Smooth muscle cell (in vitro differentiated cells): ENCODE measurements at regions not wholly inside any gene's neighbourhood (a gene's known extent, or its start where the extent isn't known, plus 50 kb on each side); places are given as distances from the start of the nearest gene placed in this dataset.

Experiments used
- DNase-seq: peaks from one replicate; lab custom pipeline; 2025; ENCODE audit not compliant: unreplicated experiment; lab: John Stamatoyannopoulos, UW
- H2AFZ ChIP-seq: fragments of 200-600 bp; sonication (generic); 2 replicates; pipeline ENCODE4 v1.6.0; 2016; ENCODE audit warnings: antibody characterized with exemption, low read depth, mild to moderate bottlenecking
- H3F3A ChIP-seq: fragments of 200-600 bp; sonication (generic); 2 replicates; pipeline ENCODE4 v1.6.0; 2017; ENCODE audit warnings: antibody characterized with exemption, low read depth
- H3K27ac ChIP-seq: fragments of 200-600 bp; sonication (generic); 2 replicates; pipeline ENCODE4 v1.5.1; 2016; ENCODE audit warnings: low read depth, mild to moderate bottlenecking
- H3K27me3 ChIP-seq: fragments of 200-600 bp; sonication (generic); 2 replicates; pipeline ENCODE4 v1.6.1; 2016; ENCODE audit warnings: low read depth, mild to moderate bottlenecking
- H3K36me3 ChIP-seq: fragments of 200-600 bp; sonication (generic); 2 replicates; pipeline ENCODE4 v1.5.1; 2016; ENCODE audit warnings: low read depth
- H3K4me1 ChIP-seq: fragments of 200-600 bp; sonication (generic); 2 replicates; pipeline ENCODE4 v1.5.1; 2016; ENCODE audit warnings: low read depth
- H3K4me2 ChIP-seq: fragments of 200-600 bp; sonication (generic); 2 replicates; pipeline ENCODE4 v1.6.0; 2016; ENCODE audit warnings: mild to moderate bottlenecking
- H3K4me3 ChIP-seq: fragments of 200-600 bp; sonication (generic); 2 replicates; pipeline ENCODE4 v1.5.1; 2016; ENCODE audit warnings: mild to moderate bottlenecking
- H3K79me2 ChIP-seq: fragments of 200-600 bp; sonication (generic); 2 replicates; pipeline ENCODE4 v1.6.0; 2016; ENCODE audit warnings: low read depth, mild to moderate bottlenecking
- H3K9ac ChIP-seq: fragments of 200-600 bp; sonication (generic); 2 replicates; pipeline ENCODE4 v1.6.0; 2016; ENCODE audit warnings: low read depth
- H3K9me3 ChIP-seq: fragments of 200-600 bp; sonication (generic); replicated peaks from 2 replicates; pipeline ENCODE4 v1.5.1; 2016; ENCODE audit warnings: low read depth
- H4K20me1 ChIP-seq: fragments of 200-600 bp; sonication (generic); 2 replicates; pipeline ENCODE4 v1.6.0; 2016; ENCODE audit warnings: low read depth
- CTCF ChIP-seq: fragments of 200-600 bp; sonication (generic); IDR thresholded peaks from 2 replicates; pipeline ENCODE4 v1.5.1; 2017; ENCODE audit warnings: borderline replicate concordance, mild to moderate bottlenecking, antibody characterized with exemption; ENCODE audit not compliant: insufficient read depth, poor library complexity, severe bottlenecking
- WGBS: methylation state at CpG from one replicate; pipeline ENCODE4 v1.1.7; 2016; ENCODE audit warnings: low lambda C conversion rate; 5-methylcytosine and 5-hydroxymethylcytosine counted together

DNA sequence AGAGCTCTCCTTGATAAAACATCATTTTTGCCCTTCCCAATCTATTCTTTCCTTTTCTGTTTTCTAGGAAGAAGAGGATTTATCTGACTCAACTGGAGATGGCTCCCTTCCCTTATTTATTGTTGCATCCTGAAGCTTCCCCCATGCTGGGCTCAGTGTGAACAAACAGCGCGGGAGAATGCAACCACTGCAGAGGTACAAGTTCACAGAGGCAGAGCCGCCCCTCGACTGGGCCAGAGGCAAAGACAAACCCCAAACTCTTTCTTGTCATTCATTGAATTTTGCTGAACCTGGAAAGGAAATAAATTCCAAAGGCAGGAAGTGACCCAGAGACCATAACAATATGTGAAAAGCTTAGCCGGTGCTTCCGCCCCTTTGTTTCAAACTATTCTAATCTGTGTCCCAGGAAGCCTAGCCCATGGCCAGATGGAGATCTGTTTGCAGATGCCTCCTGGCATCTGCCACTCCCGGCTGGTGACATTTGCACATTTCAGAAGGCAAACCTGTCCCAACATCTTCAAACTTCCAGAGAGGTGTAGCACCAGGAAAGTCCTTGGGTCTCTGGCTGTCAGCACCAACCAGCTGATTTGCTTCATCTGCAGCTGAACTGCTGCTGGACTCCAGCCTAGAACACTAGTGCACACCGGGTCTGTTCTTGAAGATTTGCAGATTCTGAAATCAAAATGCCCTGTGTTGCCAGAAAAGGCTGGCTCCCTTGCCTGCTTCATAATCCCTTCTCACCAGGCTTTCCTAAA is 79.4 kb upstream of the MAP4K3 start:
- no peaks in the 10 kb centered on the region for H4K20me1 ChIP-seq
- no peaks in the 10 kb centered on the region for H3K9me3 ChIP-seq
- H3K36me3 ChIP-seq = no peaks in the 10 kb centered on the region
- peak overlapping the region; percentile 51 for H3K27ac ChIP-seq
- peak overlapping the region; percentile 15 for H2AFZ ChIP-seq
- 57% methylated on average over 8 of the region's 8 CpGs for WGBS
- TF ChIP-seq CTCF = no peak
- H3K9ac ChIP-seq = peak overlapping the region; percentile 0
- H3K4me2 ChIP-seq = peak overlapping the region; percentile 64
- H3F3A ChIP-seq = peaks cover 24% of the 10 kb centered on the region
- no peaks in the 10 kb centered on the region for H3K27me3 ChIP-seq
- no peaks in the 10 kb centered on the region for H3K79me2 ChIP-seq
- no peak for DNase-seq
- H3K4me3 ChIP-seq = no peak overlapping the region
- peaks cover 23% of the 10 kb centered on the region for H3K4me1 ChIP-seq

DNA sequence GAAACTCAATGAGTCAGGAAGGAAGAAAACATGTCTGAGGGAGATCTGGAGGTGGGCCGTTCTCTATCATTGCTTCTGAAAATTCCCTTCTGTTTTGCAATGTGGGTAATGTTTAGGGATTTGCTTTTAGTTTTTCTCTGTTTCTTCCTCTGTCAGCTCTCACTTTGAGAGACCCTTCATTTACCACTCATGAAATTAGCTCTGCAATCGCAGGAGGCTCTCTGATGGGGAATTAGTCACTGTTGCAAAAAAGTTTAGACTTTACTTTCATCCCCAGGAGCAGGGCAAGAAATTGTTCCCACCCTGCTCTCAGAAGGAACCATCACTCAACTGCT is 80.0 kb upstream of the MAP4K3 start:
- Histone ChIP-seq H3F3A (peaks cover 19% of the 10 kb centered on the region), H3K27ac (peak overlapping the region; percentile 51), H2AFZ (peak overlapping the region; percentile 15), H3K79me2 (no peaks in the 10 kb centered on the region), H3K36me3 (no peaks in the 10 kb centered on the region), H3K27me3 (no peaks in the 10 kb centered on the region), H3K4me1 (peaks cover 21% of the 10 kb centered on the region), H3K4me3 (no peak overlapping the region), H3K9me3 (no peaks in the 10 kb centered on the region), H3K9ac (peak overlapping the region; percentile 0), H3K4me2 (peak overlapping the region; percentile 64), H4K20me1 (no peaks in the 10 kb centered on the region)
- 23% methylated on average over 2 of the region's 2 CpGs for WGBS
- no peak for TF ChIP-seq CTCF
- DNase-seq = no peak

GRCh38 chr2:39517622-39518021 is 80.5 kb upstream of the MAP4K3 start:
- Histone ChIP-seq H3K9ac (no peak overlapping the region), H3K4me3 (no peak overlapping the region), H3K36me3 (no peaks in the 10 kb centered on the region), H3K4me2 (peak overlapping the region; percentile 64), H3F3A (peaks cover 18% of the 10 kb centered on the region), H3K27me3 (no peaks in the 10 kb centered on the region), H4K20me1 (no peaks in the 10 kb centered on the region), H3K27ac (peak overlapping the region; percentile 51), H3K79me2 (no peaks in the 10 kb centered on the region), H3K9me3 (no peaks in the 10 kb centered on the region), H2AFZ (peak overlapping the region; percentile 15), H3K4me1 (peaks cover 16% of the 10 kb centered on the region)
- no peak for DNase-seq
- 82% methylated on average over 2 of the region's 2 CpGs for WGBS
- TF ChIP-seq CTCF = no peak

DNA sequence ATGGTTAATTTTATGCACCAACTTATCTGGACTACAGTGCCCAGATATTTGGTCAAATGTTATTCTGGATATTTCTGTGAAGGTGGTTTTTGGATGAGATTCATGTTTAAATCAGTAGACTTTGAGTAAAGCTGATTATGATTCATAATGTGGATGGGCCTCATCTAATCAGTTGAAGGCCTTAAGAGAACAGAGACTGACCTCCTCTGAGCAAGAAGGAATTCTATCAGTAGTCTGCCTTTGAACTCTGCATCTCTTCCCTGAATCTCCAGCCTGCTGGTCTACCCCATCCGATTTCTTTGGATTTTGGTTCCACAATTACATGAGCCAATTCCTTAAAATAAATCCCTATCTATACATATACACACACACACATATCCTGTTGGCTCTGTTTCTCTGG is 82.8 kb upstream of the MAP4K3 start:
- Histone ChIP-seq H2AFZ (no peak overlapping the region), H3F3A (peaks cover 25% of the 10 kb centered on the region), H3K4me2 (no peak overlapping the region), H3K79me2 (no peaks in the 10 kb centered on the region), H3K36me3 (no peaks in the 10 kb centered on the region), H3K27me3 (no peaks in the 10 kb centered on the region), H3K9me3 (no peaks in the 10 kb centered on the region), H3K4me1 (peaks cover 21% of the 10 kb centered on the region), H3K27ac (no peak overlapping the region), H3K4me3 (no peak overlapping the region), H4K20me1 (no peaks in the 10 kb centered on the region), H3K9ac (no peak overlapping the region)
- 100% methylated on average over 1 of the region's 1 CpG for WGBS
- DNase-seq = no peak
- TF ChIP-seq CTCF = no peak
